K562 (cell line): ENCODE measurements at regions not wholly inside any gene's neighbourhood (a gene's known extent, or its start where the extent isn't known, plus 50 kb on each side); places are given as distances from the start of the nearest gene placed in this dataset.

Experiments used
- ATAC-seq: fragments of 200-7000 bp; cut with Tn5 transposase; 3 replicates; pipeline ENCODE4 v1.9.1; 2020; ENCODE audit warnings: moderate library complexity
- BruUV-seq: library from RNA; stranded (reverse); fragments of 400-500 nt; replicated peaks from 2 replicates; lab custom pipeline; 2021; lab: Mats Ljungman, UMichigan
- CTCF ChIA-PET: fragments of 300-600 bp; formaldehyde crosslinking; extraction: SDS; loops from one replicate; lab custom pipeline; 2021; ENCODE audit warnings: low intra/inter-chr PET ratio; lab: Yijun Ruan, JAX
- POLR2A ChIA-PET: fragments of 300-600, 350-650 bp; sonication (Branson Sonifier 250); formaldehyde crosslinking; extraction: SDS; loops from one replicate; lab custom pipeline; 2021; ENCODE audit warnings: antibody characterized with exemption, inconsistent platforms; lab: Yijun Ruan, JAX
- DNase-seq, 4 experiments: peaks; one replicate each; pipeline versions ENCODE4 v3.0.0 to v3.0.0-alpha.2; 2011 to 2018; ENCODE audit warnings: low spot score in 3 of 4, mixed read lengths in 3 of 4; ENCODE audit errors: extremely low read depth in 1 of 4
- FAIRE-seq: peaks from 2 replicates; lab custom pipeline; 2011; peaks lifted over from hg19 to GRCh38; lab: Jason Lieb, UNC
- H2AFZ ChIP-seq: 2 replicates; pipeline ENCODE4 v1.6.0; 2011; ENCODE audit warnings: low read depth, low read length, control low read depth, inconsistent platforms
- H3K27ac ChIP-seq: fragments of 200-600 bp; 3 replicates; pipeline ENCODE4 v1.8.0; 2011; ENCODE audit warnings: low read depth, mild to moderate bottlenecking, control low read depth, inconsistent platforms, low read length, moderate library complexity, mixed read lengths; ENCODE audit errors: extremely low read depth
- H3K27me3 ChIP-seq, 2 experiments: fragments of 300-600 bp in 1 of 2; 2 replicates in 1 of 2; 3 replicates in 1 of 2; pipeline versions ENCODE4 v1.6.0 to v1.8.0; 2011; ENCODE audit warnings: inconsistent platforms in 2 of 2, low read length in 2 of 2, mild to moderate bottlenecking in 1 of 2, mixed read lengths in 1 of 2, moderate library complexity in 1 of 2; ENCODE audit not compliant: control insufficient read depth in 2 of 2, insufficient read depth in 2 of 2
- H3K36me3 ChIP-seq: fragments of 300-600 bp; 3 replicates; pipeline ENCODE4 v1.8.0; 2011; ENCODE audit warnings: mild to moderate bottlenecking, low read length, inconsistent platforms; ENCODE audit not compliant: control insufficient read depth, insufficient read depth
- H3K4me1 ChIP-seq, 2 experiments: fragments of 200-600 bp in 1 of 2; replicated peaks in 1 of 2; 2 replicates in 1 of 2; 3 replicates in 1 of 2; pipeline versions ENCODE4 v1.5.1 to v1.8.0; 2011; ENCODE audit warnings: inconsistent platforms in 2 of 2, low read length in 2 of 2, mild to moderate bottlenecking in 1 of 2, mixed read lengths in 1 of 2, moderate library complexity in 1 of 2; ENCODE audit not compliant: control insufficient read depth in 2 of 2, insufficient read depth in 2 of 2
- H3K4me2 ChIP-seq: 2 replicates; pipeline ENCODE4 v1.6.1; 2011; ENCODE audit warnings: low read length, control low read depth, inconsistent platforms, mixed read lengths; ENCODE audit not compliant: insufficient read depth
- H3K4me3 ChIP-seq: fragments of 200-600 bp; sonication (generic), shearing (Covaris generic); 2 replicates; pipeline ENCODE4 v1.5.1; 2016; ENCODE audit warnings: control low read depth, inconsistent platforms
- H3K79me2 ChIP-seq: fragments of 200-600 bp; 3 replicates; pipeline ENCODE4 v1.8.0; 2011; ENCODE audit warnings: low read length, inconsistent platforms; ENCODE audit not compliant: control insufficient read depth, insufficient read depth
- H3K9ac ChIP-seq, 2 experiments: 2 replicates each; pipeline versions ENCODE4 v1.6.0 to v1.6.1; 2011; ENCODE audit warnings: low read depth in 2 of 2, low read length in 2 of 2, control low read depth in 1 of 2, inconsistent platforms in 1 of 2, mild to moderate bottlenecking in 1 of 2, mixed read lengths in 1 of 2; ENCODE audit not compliant: insufficient read depth in 1 of 2
- H3K9me1 ChIP-seq: one replicate; pipeline ENCODE4 v1.6.0; 2011; ENCODE audit warnings: inconsistent platforms, mild to moderate bottlenecking, low read length, moderate library complexity; ENCODE audit not compliant: control insufficient read depth, insufficient read depth
- H3K9me3 ChIP-seq: replicated peaks from 2 replicates; pipeline ENCODE4 v1.5.1; 2011; ENCODE audit warnings: low read depth, low read length, inconsistent platforms; ENCODE audit not compliant: control insufficient read depth, insufficient read depth
- H4K20me1 ChIP-seq: replicated peaks from 2 replicates; pipeline ENCODE4 v1.6.1; 2011; ENCODE audit warnings: low read length, inconsistent platforms, mixed read lengths; ENCODE audit not compliant: control insufficient read depth, insufficient read depth
- ETS2 ChIP-seq: IDR thresholded peaks from 2 replicates; pipeline ENCODE4 v1.6.1; 2016; ENCODE audit warnings: borderline replicate concordance, missing genetic modification characterization, mild to moderate bottlenecking, moderate library complexity, missing compliant biosample characterization; ENCODE audit not compliant: poor library complexity, severe bottlenecking
- HDAC8 ChIP-seq: fragments of 450-650 bp; IDR thresholded peaks from 2 replicates; pipeline ENCODE4 v1.6.1; 2016; ENCODE audit warnings: mild to moderate bottlenecking, missing genetic modification characterization, moderate library complexity, missing compliant biosample characterization
- MXI1 ChIP-seq: IDR thresholded peaks from 2 replicates; pipeline ENCODE4 v1.6.1; 2011; ENCODE audit warnings: low read depth, mild to moderate bottlenecking, improper control_type of control experiment, low read length
- MYBL2 ChIP-seq, 2 experiments: fragments of 450-650 bp in 1 of 2; sonication (generic) in 1 of 2; formaldehyde crosslinking in 1 of 2; IDR thresholded peaks; 2 replicates each; pipeline versions ENCODE4 v1.6.1 to v1.8.1; 2017 to 2022; ENCODE audit warnings: borderline replicate concordance in 1 of 2, inconsistent platforms in 1 of 2, low read depth in 1 of 2, mild to moderate bottlenecking in 1 of 2, missing genetic modification reagents in 1 of 2, moderate library complexity in 1 of 2
- PURB ChIP-seq: sonication (generic); formaldehyde crosslinking; IDR thresholded peaks from 2 replicates; pipeline ENCODE4 v1.9.0; 2021; ENCODE audit warnings: low read depth, mild to moderate bottlenecking, missing genetic modification reagents
- RCOR1 ChIP-seq, 2 experiments: IDR thresholded peaks; 2 replicates each; pipeline ENCODE4 v1.6.1; 2012; ENCODE audit warnings: low read depth in 2 of 2, low read length in 2 of 2, borderline replicate concordance in 1 of 2, improper control_type of control experiment in 1 of 2
- SREBF2 ChIP-seq: sonication (generic); formaldehyde crosslinking; IDR thresholded peaks from 2 replicates; pipeline ENCODE4 v1.4.0; 2020; ENCODE audit warnings: mild to moderate bottlenecking, missing genetic modification reagents
- U2AF1 ChIP-seq: fragments of 200-400 bp; formaldehyde crosslinking; optimal IDR thresholded peaks from 2 replicates; pipeline ENCODE3; 2017; ENCODE audit warnings: mild to moderate bottlenecking, low read depth, low read length, moderate library complexity
- ZNF695 ChIP-seq: fragments of 450-650 bp; formaldehyde crosslinking; IDR thresholded peaks from 2 replicates; pipeline ENCODE4 v1.4.0; 2020; ENCODE audit warnings: mild to moderate bottlenecking, moderate library complexity
- WGBS: fragments of 100-300 bp; shearing (Covaris generic); methylation state at CpG from one replicate; pipeline ENCODE4 v1.1.6; 2016; ENCODE audit warnings: low coverage, mixed read lengths; ENCODE audit not compliant: insufficient coverage; ENCODE audit errors: missing lambda C conversion rate; 5-methylcytosine and 5-hydroxymethylcytosine counted together
- in situ Hi-C: fragments of 300-500 bp; cut with MboI; formaldehyde crosslinking; loops from 4 replicates; pipeline ENCODE4 v1.15.0; 2018; ENCODE audit warnings: inconsistent platforms, mixed read lengths
- intact Hi-C: fragments of 100-400 bp; cut with micrococcal nuclease; formaldehyde crosslinking; loops from 2 replicates; pipeline ENCODE4 v1.14.2; 2022
- TF ChIP-seq, protein P1 (sequence below), 3 experiments: fragments of 200-800 bp in 1 of 3; sonication (Bioruptor generic) in 1 of 3; sonication (generic) in 1 of 3; formaldehyde crosslinking in 1 of 3; IDR thresholded peaks; 2 replicates each; pipeline versions ENCODE4 v1.6.1 to v1.8.0; 2016 to 2022; ENCODE audit warnings: mild to moderate bottlenecking in 2 of 3, missing compliant biosample characterization in 2 of 3, missing genetic modification characterization in 2 of 3, missing genetic modification reagents in 1 of 3

- TF ChIP-seq U2AF1 (no peak), MYBL2 (IDR thresholded peaks at IDR 0.05; ENCODE audit: low read depth) (no peak), MYBL2 (CRISPR knock-in tag; IDR thresholded peaks at IDR 0.05; ENCODE audit: borderline replicate concordance) (no peak)
These were observed 309.1 kb downstream of the SOX4 start (continued) for GRCh38 chr6:21902628-21903169.

GRCh38 chr6:21905531-21905930, 312.0 kb downstream of the SOX4 start:
- POLR2A ChIA-PET = no interaction called here
- Histone ChIP-seq H3K9me3 (no peaks in the 10 kb centered on the region), H3K4me2 (no peak overlapping the region), H3K4me3 (no peak overlapping the region), H4K20me1 (no peaks in the 10 kb centered on the region), H3K27ac (no peak overlapping the region), H3K4me1 (no peaks in the 10 kb centered on the region), H3K9ac (no peak overlapping the region), H3K27me3 (peaks cover 18 to 35% of the 10 kb centered on the region in 2 experiments; a peak in 4 of 5 replicates), H3K79me2 (no peaks in the 10 kb centered on the region), H3K9me1 (no peaks in the 10 kb centered on the region), H3K36me3 (no peaks in the 10 kb centered on the region), H2AFZ (no peak overlapping the region)
- in situ Hi-C loops = no loop called here
- 0% methylated on average over 2 of the region's 2 CpGs for WGBS
- CTCF ChIA-PET = no interaction called here
- intact Hi-C loops = no loop called here
- FAIRE-seq = no peak
- no TSS peak for BruUV-seq
- DNase-seq = no peak
- ATAC-seq = no peak
- TF ChIP-seq HDAC8 (tag) (no peak), SREBF2 (CRISPR knock-in tag) (no peak), PURB (CRISPR knock-in tag) (no peak), ETS2 (tag) (no peak), U2AF1 (no peak), MXI1 (no peak), RCOR1 (IDR thresholded peaks at IDR 0.05; ENCODE audit: borderline replicate concordance in 1 of 2, low read depth in 2 of 2, low read length in 2 of 2) (no peak), ZNF695 (CRISPR knock-in tag) (no peak)
- TF ChIP-seq, protein P1, sequence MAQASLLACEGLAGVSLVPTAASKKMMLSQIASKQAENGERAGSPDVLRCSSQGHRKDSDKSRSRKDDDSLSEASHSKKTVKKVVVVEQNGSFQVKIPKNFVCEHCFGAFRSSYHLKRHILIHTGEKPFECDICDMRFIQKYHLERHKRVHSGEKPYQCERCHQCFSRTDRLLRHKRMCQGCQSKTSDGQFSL (CRISPR knock-in tag; IDR thresholded peaks at IDR 0.05) = no peak
- TF ChIP-seq, protein P1 (tag; IDR thresholded peaks at IDR 0.05) = no peak
